ENCODE measurements at regions not wholly inside any gene's neighbourhood (a gene's known extent, or its start where the extent isn't known, plus 50 kb on each side); places are given as distances from the start of the nearest gene placed in this dataset.

DNA sequence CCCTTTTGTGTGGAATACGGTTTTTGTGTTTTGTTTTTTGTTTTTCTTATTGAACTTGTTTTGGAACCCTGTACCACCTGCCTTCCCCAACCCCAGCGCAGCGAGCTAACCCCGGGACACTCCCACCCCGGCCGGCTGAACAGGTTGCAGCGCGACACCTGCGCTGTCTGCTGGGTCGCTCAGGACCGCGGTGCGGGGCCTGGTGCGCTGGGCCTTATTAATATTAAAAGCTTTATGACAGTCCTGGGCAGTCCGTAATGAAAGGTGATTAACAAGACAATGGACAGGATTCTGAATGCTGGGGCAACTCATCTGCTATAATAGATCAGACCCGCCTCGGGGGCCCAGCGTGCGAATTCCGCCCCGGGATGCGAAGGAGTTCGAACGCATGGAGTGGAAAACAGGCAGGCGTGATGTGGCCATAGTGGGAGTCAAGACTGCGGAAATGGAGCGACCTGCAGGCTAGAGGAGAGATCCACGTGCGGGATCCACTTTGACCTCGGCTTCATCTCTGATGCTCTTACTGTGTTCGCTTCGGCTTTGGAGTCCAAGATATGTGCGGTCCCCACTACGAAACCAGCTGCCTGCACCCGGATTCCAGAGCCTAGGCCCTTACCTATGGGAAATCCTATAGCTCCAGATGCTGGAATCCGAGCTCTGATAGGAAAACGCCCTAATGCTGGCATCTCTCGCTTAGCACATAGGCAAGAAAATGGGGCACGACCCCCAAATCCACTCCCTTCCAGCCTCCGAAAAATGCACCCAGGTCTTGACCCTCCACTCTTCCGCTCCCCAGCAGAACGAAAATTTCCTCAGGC is 69.0 kb upstream of the TMEM33 start:
- no peak for DNase-seq (ENCODE audit: low read depth)

DNA sequence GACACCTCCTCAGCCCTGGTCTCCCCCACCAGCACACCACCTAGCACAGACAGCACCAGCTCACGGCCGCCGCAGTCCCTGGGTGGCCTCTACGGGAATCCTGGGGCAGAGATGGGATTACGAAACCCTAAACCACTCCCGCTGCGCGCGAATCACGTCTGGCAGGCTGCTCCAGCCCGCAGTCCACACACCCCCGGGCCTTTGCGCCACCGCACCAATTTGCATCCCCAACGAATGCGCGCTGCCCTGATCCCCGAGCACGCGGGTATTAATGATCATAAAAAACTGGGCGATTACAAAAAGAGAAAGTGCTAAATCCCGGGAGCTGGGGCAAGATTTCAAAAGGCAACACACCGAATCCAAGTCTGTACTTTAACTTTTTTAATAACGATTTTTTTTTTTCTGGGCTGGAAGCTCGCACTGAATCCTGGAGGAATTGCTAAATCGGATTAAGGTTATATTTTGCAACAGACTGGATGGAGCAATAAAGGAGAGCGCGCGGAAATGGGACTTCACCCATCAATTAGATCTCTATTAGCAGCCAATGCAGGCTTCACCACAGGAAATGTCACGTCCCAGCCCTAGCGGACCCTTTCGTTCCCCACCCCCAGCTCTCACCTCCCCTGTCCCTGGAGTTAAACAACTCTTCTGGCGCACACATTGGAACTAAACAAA is 69.8 kb upstream of the TMEM33 start:
- DNase-seq (ENCODE audit: low read depth) = no peak
- H3K4me3 ChIP-seq (ENCODE audit: low read depth, low read length) = no peak overlapping the region

More for the DNA sequence above, 69.0 kb upstream of the TMEM33 start:
- H3K4me3 ChIP-seq (ENCODE audit: low read depth, low read length) = no peak overlapping the region

DNA sequence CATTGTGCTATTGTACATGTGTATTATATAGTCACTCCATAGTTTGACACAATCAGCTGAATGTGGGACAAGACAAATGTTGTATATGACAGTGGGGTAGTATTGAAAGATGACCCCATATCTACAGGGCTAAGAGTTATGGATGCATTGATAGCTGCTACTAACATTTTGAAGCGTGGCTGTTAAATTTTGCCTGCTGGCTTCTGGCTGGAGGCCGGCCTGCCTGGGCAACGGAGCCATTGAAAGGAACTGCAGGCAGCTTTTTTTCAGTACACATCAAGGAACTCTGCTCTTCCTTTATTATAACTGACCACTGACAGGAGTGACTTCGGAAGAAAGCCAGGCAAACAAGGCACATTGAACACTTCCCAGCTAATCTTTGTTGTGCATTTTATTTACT is 76.1 kb upstream of the TMEM33 start:
- DNase-seq (ENCODE audit: low read depth) = no peak

DNA sequence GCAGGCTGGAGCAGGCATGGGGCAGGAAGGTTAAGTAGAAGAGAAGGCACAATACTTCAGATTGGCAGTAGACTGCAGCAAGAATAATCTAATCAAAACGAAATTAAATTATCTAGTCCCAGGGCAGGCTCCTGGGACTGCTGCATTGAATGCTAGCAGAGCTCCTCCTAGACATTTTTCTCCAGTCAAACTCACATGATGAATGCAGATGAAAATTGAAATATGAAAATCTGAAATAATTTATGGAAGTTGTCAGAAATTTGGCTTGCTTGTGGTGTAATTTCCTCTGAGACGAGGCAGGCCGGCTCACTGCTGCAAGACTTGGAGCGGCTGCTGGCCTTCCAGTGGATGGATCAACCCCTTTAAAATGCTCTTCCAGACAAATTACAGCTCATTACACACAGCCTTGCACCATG is 78.0 kb upstream of the TMEM33 start:
- no peak for DNase-seq (ENCODE audit: low read depth)
- no peak overlapping the region for H3K4me3 ChIP-seq (ENCODE audit: low read depth, low read length)

More for the DNA sequence above, 76.1 kb upstream of the TMEM33 start:
- no peak overlapping the region for H3K4me3 ChIP-seq (ENCODE audit: low read depth, low read length)

DNA sequence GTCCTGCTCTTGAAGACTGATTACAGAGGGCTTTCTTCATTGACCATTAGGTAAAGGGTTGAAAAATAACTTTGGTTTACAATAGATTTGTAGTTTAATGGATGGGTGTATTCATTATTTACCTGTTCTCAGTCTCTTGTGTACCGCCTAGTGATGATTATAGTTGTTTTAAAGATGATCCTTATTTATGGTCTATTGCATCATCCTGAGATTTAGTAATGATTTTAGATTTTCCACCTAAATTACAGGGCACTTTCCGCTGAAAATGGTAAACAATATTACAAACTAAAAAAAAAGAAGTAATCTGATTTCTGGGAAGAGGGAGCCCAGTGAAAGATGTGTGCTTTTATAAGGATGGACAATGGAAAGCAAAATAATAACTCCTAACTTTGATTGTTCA is 78.4 kb upstream of the TMEM33 start:
- no peak overlapping the region for H3K4me3 ChIP-seq (ENCODE audit: low read depth, low read length)
- no peak for DNase-seq (ENCODE audit: low read depth)

DNA sequence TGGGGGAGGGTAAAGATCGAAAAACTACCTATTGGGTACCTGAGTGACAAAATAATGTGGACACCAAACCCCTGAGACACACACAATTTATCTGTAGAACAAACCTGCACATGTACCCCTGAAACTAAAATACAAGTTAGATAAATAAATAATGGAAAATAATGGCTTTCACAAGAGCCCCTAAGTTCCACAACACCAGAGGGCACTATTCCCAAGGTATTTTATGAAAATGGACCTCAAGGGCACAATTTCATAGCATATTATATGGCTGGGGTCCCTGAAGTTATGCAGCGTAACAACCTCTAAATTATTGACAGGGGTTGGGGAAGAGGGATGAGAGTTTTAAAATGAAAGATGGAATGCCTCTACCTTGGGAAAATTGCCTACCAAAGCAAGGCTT is 81.3 kb upstream of the TMEM33 start:
- no peak overlapping the region for H3K4me3 ChIP-seq (ENCODE audit: low read depth, low read length)
- no peak for DNase-seq (ENCODE audit: low read depth)

DNA sequence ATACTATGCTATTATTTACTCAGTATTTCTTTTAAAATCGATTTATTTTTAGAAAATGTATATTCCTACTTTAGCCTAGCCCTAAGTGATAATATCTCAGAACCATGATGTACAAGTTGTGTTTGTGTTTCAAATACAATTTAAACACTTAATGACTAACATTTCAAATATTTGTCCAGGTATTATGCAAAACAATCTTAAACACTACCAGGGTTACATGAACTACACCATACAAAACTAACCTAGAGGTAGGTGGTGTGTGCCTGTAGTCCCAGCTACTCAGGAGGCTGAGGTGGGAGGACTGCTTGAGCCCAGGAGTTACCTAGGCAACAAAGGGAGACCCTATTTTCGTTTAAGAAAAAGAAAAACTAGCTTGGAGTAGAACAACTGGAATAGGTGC is 83.0 kb upstream of the TMEM33 start:
- no peak for DNase-seq (ENCODE audit: low read depth)
- H3K4me3 ChIP-seq (ENCODE audit: low read depth, low read length) = no peak overlapping the region

DNA sequence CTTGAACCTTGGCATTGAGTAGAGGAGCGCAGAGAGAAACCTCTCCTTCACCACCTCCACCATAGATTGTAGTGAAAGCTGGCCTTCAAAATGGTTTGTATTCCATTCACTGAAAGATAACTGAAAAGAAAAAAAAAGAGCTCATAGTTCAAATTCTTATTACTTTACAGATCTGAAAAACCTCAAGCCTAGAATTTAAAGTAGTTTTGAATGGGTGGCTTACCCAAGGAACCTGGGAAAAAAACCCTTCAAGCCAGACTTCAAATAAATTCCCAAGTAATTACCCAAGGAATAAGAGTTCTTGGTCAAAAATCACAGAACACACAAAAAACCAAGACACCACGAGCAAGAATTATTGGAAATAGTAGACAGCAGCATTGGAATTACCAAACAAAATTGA is 83.6 kb upstream of the TMEM33 start:
- DNase-seq (ENCODE audit: low read depth) = no peak
- H3K4me3 ChIP-seq (ENCODE audit: low read depth, low read length) = no peak overlapping the region

DNA sequence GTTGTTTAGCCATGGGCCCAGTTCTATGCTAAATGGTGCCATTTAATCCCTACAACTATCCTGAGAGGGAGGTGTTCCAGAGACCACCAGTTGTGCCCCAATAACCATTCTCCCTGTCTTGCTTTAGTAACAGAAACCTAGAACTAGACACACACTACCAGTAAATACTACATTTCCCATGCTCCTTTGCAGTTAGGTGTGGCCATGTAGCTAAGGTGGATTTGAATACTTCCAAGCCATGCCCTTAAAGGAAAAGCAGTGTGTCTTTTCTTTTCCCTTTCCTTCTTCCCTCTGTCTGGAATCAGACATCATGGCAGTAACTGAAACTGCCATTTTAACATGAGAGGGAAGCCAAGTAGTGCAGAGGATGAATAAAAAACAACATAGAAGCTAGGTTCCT is 90.9 kb upstream of the TMEM33 start:
- no peak overlapping the region for H3K4me3 ChIP-seq (ENCODE audit: low read depth, low read length)
- no peak for DNase-seq (ENCODE audit: low read depth)

DNA sequence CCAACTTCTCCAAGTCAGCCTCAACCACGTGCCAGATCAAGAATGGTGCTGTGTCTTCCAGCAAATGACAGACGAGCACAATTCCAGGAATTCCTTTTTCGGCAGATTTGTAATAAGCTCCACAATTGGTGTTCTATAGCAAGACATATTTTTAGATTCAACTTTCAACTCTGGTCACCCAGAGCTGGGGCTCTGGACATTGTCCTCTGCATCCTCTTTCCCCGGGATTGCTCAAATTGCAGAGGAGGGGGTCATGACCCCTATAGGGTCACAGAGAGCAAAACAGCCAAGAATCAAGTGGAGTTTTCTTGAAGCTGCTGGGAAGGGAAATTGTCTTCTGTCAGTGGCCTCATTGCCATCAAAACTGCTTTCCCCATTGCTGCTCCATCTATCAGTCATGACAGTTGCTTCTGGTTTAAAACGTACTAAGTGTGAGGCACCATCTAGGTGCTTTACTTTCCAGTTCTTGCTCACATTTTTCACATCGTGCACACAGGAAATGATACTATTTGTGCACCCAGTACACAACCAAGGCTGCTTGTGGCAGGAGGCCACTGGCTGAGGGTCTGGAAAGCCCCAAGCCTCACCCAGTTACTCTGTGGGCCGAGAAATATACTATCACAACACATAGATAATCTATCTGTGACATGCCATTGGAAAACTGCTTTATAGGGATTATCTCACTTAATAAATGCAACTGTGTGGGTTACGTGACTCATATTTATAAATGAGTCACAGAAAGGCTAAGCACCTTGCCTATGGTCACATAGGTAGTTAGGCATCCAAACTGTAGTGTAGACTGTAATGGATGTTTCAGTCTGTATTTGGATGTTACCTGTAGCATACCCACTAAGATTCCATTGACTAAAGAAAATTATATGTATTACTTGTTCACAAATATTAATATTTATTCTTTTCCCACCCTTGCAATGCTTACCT is 91.7 kb upstream of the PHOX2B start:
- no peak for DNase-seq (ENCODE audit: low read depth)
- no peak overlapping the region for H3K4me3 ChIP-seq (ENCODE audit: low read depth, low read length)

DNA sequence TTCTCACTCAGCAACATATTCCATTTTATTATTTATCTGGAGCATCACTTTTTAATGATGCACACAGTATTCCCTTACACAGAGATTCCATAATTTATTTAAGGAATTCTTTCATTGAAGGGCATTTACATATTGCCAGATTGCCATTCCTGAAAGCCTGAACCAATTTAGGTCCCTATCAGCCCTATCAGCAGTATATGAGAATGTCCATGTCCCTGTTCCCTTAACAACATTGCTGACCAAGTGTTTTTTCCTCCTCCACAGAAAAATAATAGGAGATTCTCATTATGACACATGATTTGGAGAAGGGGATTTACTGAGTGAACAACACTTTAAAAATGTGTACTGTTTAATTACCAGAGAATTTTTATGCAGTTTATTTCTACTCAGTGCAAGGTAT is 90.1 kb upstream of the PHOX2B start:
- no peak overlapping the region for H3K4me3 ChIP-seq (ENCODE audit: low read depth, low read length)
- no peak for DNase-seq (ENCODE audit: low read depth)

DNA sequence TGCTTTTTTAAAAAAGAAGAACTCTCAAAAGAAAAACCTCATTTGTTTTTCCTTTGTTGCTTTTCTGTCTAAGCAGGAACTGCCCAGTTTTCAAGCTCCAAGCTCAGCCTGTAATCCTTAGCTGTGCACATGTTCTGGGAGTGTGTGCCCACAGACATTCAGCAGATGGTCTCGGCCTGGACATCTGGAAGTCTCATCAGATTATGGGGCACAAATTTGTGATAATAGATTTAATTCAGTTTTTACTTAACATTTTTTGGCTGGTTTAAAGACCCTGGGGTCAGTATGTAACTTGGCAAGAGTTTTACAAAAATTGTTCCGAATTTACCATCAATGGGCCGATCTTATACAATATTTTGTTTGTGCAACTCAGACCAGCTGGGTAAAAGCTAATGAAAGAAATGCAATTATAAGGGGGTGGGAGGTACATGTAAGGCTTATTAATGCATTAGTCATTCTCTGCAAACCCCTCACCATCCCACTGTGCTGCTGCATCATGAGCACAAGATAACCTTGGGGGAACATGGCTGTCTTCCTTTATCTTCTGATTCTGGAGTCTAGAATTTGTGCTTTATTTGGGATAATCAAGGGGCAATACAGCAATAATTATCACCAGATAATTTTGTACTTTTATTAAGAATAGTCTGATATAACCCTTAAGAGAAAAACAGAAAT is 86.9 kb upstream of the PHOX2B start:
- H3K4me3 ChIP-seq (ENCODE audit: low read depth, low read length) = no peak overlapping the region
- DNase-seq (ENCODE audit: low read depth) = no peak

DNA sequence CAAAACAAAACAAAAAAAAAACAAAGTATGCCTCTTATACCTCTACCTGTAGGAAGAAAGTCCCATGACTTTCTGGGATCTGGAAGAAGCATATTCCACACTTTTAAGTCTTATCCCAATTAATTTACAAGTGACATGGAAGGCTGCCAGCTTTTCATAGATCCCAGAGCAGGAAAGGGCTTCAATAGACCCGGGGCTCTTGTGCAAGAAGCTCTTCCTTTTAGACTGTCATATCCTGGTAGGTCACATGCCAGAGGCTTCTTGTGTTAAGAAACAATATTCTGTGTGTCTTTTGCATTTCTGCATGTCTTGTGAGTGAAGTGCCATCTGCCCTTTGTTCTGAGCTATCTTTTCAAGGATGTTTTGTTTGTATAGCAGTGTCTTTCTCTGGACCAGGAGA is 84.4 kb upstream of the PHOX2B start:
- H3K4me3 ChIP-seq (ENCODE audit: low read depth, low read length) = no peak overlapping the region
- no peak for DNase-seq (ENCODE audit: low read depth)

DNA sequence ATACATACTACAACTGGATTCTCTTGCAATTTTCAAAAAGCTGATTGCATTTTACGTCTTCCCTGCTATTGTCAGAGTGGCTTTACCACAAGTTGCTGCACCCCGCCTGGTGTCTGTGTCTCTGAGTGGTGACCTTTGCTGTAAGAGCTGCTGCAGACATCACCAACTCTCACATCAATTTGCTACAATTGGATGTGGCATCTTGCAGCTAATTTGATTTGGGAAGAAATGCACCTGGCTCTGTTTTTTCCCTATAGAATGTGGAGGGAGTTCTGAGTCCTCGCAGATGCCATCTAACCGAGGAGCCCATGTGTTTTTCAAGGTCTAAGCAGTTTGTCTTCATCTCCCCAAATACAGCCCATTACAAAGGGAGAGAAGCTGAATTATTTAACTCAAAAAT is 73.8 kb upstream of the PHOX2B start:
- H3K4me3 ChIP-seq (ENCODE audit: low read depth, low read length) = no peak overlapping the region
- DNase-seq (ENCODE audit: low read depth) = no peak

DNA sequence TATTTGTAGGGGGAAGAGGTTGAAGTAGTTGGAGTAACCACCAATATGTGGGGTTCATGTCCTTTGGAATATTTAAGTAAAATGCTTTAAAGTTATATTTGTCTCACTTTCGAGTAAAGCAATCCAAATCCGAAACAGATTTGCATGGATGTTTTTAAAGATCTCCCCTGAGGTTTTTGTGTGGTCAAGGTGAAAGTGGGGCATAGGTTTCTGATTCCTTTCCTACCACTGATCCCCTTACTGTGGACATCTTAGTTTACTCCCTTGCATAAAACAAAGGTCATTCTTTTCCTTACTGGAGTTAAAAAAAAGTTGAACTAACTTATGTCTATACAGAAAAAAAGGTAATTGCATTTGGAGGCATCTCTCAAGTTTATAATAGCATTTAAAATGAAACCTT is 71.9 kb upstream of the PHOX2B start:
- no peak for DNase-seq (ENCODE audit: low read depth)
- no peak overlapping the region for H3K4me3 ChIP-seq (ENCODE audit: low read depth, low read length)

DNA sequence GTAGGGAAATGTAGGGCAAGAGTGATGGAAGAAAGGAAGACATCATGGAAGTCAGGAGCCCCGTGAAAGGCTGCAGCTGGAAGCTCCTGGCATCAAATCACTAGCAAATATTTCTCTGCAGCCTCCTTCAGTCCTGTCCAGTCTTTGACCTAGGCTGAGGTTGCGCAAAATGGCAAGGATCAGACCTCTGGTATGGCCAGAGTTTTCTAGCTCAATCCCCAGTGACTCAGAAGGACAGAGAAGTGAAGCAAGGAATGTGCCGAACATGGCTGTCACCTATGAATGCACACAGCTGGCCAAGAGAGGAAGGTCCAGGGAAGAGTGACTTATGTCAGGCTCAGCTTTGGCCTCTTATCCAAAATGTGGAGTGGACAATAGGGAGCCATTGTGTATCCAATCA is 71.1 kb upstream of the PHOX2B start:
- H3K4me3 ChIP-seq (ENCODE audit: low read depth, low read length) = no peak overlapping the region
- DNase-seq (ENCODE audit: low read depth) = no peak

DNA sequence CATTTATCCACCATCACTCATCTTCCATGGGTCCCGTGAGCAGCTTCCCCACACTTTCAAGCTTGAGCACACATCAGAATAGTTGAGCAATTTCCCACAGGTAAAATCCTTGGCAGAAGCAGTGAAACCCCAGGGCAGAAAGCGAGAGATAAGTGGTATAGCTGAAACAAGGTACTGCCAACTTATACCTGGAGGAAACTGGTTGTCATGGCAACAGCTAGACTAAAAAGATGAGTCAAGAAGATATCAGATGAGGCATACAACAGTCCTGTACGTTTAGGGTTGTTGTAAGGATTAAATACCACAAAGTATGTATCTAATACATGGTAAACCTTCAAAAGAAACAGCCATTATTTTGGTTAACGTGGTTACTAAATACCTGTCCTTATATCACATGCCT is 66.9 kb upstream of the PHOX2B start:
- no peak overlapping the region for H3K4me3 ChIP-seq (ENCODE audit: low read depth, low read length)
- DNase-seq (ENCODE audit: low read depth) = no peak

DNA sequence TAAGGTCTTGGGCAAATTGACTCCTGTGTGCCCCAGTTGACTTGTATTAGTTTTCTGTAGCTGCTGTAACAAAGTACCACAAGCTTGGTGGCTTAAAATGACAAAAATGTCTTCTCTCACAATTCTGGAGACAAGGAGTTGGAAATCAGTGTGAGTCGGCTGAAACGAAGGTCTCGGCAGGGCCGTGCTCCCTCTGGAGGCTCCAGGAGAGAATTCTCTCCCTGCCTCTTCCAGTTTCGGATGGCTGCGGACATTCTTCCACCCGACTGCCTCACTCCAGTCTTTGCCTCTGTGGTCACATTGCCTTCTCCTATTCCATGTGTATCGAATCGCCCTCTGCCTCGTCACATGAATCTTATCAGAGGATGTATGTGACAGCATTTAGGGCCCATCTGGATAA is 66.0 kb upstream of the PHOX2B start:
- no peak for DNase-seq (ENCODE audit: low read depth)
- H3K4me3 ChIP-seq (ENCODE audit: low read depth, low read length) = no peak overlapping the region

DNA sequence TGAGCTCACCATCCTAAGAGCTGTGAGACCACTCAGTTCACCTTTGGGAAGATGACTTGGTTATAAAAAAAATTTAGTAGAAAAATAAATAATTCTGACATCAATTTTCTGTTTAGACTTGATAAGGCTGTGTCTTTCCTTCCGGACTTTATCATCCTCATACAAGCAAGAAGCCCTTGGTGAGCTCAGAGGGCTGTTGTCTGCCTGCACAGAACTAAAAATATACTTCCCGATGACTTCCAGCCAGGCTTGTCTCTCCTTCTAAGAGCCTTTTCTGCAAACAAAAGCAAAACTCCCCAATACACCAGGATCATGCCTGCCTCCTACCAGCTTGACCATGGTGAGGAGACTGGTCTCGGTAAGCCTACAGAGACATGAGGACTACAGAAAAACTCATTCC is 58.3 kb upstream of the PHOX2B start:
- no peak for DNase-seq (ENCODE audit: low read depth)
- H3K4me3 ChIP-seq (ENCODE audit: low read depth, low read length) = no peak overlapping the region

DNA sequence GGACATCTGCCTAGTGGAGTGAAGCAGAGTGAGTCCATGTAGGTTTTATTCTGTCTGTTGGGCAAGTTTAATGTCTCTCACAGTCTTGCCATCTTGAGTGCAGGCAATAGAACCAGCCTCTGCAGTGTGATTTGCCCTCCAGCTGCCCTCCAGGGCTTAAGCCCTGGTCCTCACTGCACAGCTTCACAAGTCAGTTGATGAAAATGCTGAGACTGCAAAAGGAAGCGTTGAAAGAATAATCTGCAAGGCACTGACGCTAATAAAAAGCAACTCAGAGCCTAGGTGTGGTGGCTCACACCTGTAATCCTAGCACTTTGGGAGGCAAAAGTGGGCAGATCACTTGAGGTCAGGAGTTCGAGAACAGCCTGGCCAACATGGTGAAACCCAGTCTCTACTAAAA is 54.1 kb upstream of the PHOX2B start:
- no peak for DNase-seq (ENCODE audit: low read depth)
- no peak overlapping the region for H3K4me3 ChIP-seq (ENCODE audit: low read depth, low read length)

Measured in skeletal muscle cell (primary cell).